GM12878 (cell line): ENCODE measurements at regions not wholly inside any gene's neighbourhood (a gene's known extent, or its start where the extent isn't known, plus 50 kb on each side); places are given as distances from the start of the nearest gene placed in this dataset.

ENCODE experiments used
- ATAC-seq: fragments of 200-7000 bp; cut with Tn5 transposase; 3 replicates; pipeline ENCODE4 v1.9.1; 2020; ENCODE audit warnings: mild to moderate bottlenecking, moderate library complexity
- BruUV-seq: library from RNA; stranded (reverse); fragments of 400-500 nt; replicated peaks from 2 replicates; lab custom pipeline; 2021; lab: Mats Ljungman, UMichigan
- CTCF ChIA-PET: fragments of 300-600 bp; sonication (Branson Sonifier 250); formaldehyde crosslinking; extraction: SDS; loops from one replicate; lab custom pipeline; 2021; ENCODE audit warnings: inconsistent platforms; lab: Yijun Ruan, JAX
- POLR2A ChIA-PET: fragments of 350-600 bp; formaldehyde crosslinking; extraction: SDS; loops from one replicate; lab custom pipeline; 2021; ENCODE audit warnings: inconsistent platforms; lab: Charles Lee
- RAD21 ChIA-PET: fragments of 300-600 bp; sonication (Branson Sonifier 250); formaldehyde crosslinking; loops from one replicate; lab custom pipeline; 2023; ENCODE audit warnings: antibody characterized with exemption; ENCODE audit not compliant: unreplicated experiment; lab: Charles Lee
- SMC1A ChIA-PET: fragments of 300-600 bp; sonication (Branson Sonifier 250); formaldehyde crosslinking; loops from one replicate; lab custom pipeline; 2023; ENCODE audit not compliant: unreplicated experiment, uncharacterized antibody; lab: Charles Lee
- DNase-seq: peaks from one replicate; pipeline ENCODE4 v3.0.0-alpha.2; 2011; ENCODE audit warnings: low read depth, low spot score
- FAIRE-seq: peaks from 3 replicates; lab custom pipeline; 2011; peaks lifted over from hg19 to GRCh38; lab: Jason Lieb, UNC
- H2AFZ ChIP-seq: 2 replicates; pipeline ENCODE4 v1.6.0; 2011; ENCODE audit warnings: low read depth, low read length, control low read depth; ENCODE audit not compliant: control insufficient read depth
- H3K27ac ChIP-seq: 2 replicates; pipeline ENCODE4 v1.5.1; 2011; ENCODE audit warnings: control low read depth; ENCODE audit not compliant: control insufficient read depth, insufficient read depth
- H3K27me3 ChIP-seq, 2 experiments: replicated peaks in 1 of 2; 2 replicates each; pipeline versions ENCODE4 v1.6.0 to v1.6.1; 2011; ENCODE audit warnings: low read length in 1 of 2; ENCODE audit not compliant: control insufficient read depth in 2 of 2, insufficient read depth in 2 of 2
- H3K36me3 ChIP-seq, 2 experiments: 2 replicates each; pipeline ENCODE4 v1.5.1; 2011; ENCODE audit warnings: low read length in 1 of 2; ENCODE audit not compliant: control insufficient read depth in 2 of 2, insufficient read depth in 2 of 2
- H3K4me1 ChIP-seq: 2 replicates; pipeline ENCODE4 v1.6.1; 2011; ENCODE audit warnings: mild to moderate bottlenecking, low read length, moderate library complexity, mixed read lengths; ENCODE audit not compliant: control insufficient read depth, insufficient read depth
- H3K4me2 ChIP-seq: 2 replicates; pipeline ENCODE4 v1.6.0; 2011; ENCODE audit warnings: control low read depth; ENCODE audit not compliant: control insufficient read depth, insufficient read depth
- H3K4me3 ChIP-seq: fragments of 200-600 bp; sonication (generic); 2 replicates; pipeline ENCODE4 v1.5.1; 2016
- H3K79me2 ChIP-seq: 2 replicates; pipeline ENCODE4 v1.6.0; 2011; ENCODE audit warnings: low read length; ENCODE audit not compliant: control insufficient read depth, insufficient read depth
- H3K9ac ChIP-seq: 2 replicates; pipeline ENCODE4 v1.8.0; 2011; ENCODE audit warnings: low read length, control low read depth, mixed read lengths; ENCODE audit not compliant: control insufficient read depth, insufficient read depth
- H3K9me3 ChIP-seq: replicated peaks from 3 replicates; pipeline ENCODE4 v1.5.1; 2011; ENCODE audit warnings: mild to moderate bottlenecking, low read length; ENCODE audit not compliant: control insufficient read depth, insufficient read depth
- H4K20me1 ChIP-seq: 2 replicates; pipeline ENCODE4 v1.6.0; 2011; ENCODE audit not compliant: control insufficient read depth, insufficient read depth
- ELK1 ChIP-seq: IDR thresholded peaks from 2 replicates; pipeline ENCODE4 v1.6.1; 2012; ENCODE audit warnings: low read depth, low read length, improper control_type of control experiment
- ETV6 ChIP-seq, 2 experiments: fragments of 450-650 bp in 1 of 2; IDR thresholded peaks in 1 of 2; conservative IDR thresholded peaks in 1 of 2; 2 replicates each; pipeline ENCODE4 v1.6.1; 2014; ENCODE audit warnings: antibody characterized with exemption in 1 of 2, borderline replicate concordance in 1 of 2, low read depth in 1 of 2, mild to moderate bottlenecking in 1 of 2, moderate library complexity in 1 of 2
- HDAC6 ChIP-seq: fragments of 200-600 bp; sonication (generic); IDR thresholded peaks from one replicate; pipeline ENCODE4 v1.8.0; 2017; ENCODE audit warnings: antibody characterized with exemption; ENCODE audit not compliant: unreplicated experiment
- HDGF ChIP-seq: fragments of 450-650 bp; IDR thresholded peaks from 2 replicates; pipeline ENCODE4 v1.6.1; 2016; ENCODE audit warnings: antibody characterized with exemption
- IKZF2 ChIP-seq, 2 experiments: fragments of 450-650 bp; IDR thresholded peaks; 2 replicates each; pipeline ENCODE4 v1.6.1; 2017; ENCODE audit warnings: mild to moderate bottlenecking in 2 of 2, moderate library complexity in 2 of 2
- KAT2A ChIP-seq: conservative IDR thresholded peaks from 2 replicates; pipeline ENCODE4 v1.6.1; 2011; ENCODE audit warnings: low read depth, low read length; ENCODE audit not compliant: control insufficient read depth
- MEF2B ChIP-seq: fragments of 450-650 bp; IDR thresholded peaks from 2 replicates; pipeline ENCODE4 v1.6.1; 2018; ENCODE audit warnings: mild to moderate bottlenecking, moderate library complexity; ENCODE audit not compliant: partially characterized antibody, poor library complexity, severe bottlenecking
- NFYA ChIP-seq: IDR thresholded peaks from 2 replicates; pipeline ENCODE4 v1.6.1; 2011; ENCODE audit warnings: low read depth, mild to moderate bottlenecking, low read length, improper control_type of control experiment, borderline replicate concordance
- RAD51 ChIP-seq: fragments of 450-650 bp; IDR thresholded peaks from 2 replicates; pipeline ENCODE4 v1.6.1; 2016; ENCODE audit warnings: moderate library complexity, mild to moderate bottlenecking, inconsistent platforms
- SRF ChIP-seq, 2 experiments: IDR thresholded peaks; 2 replicates each; pipeline ENCODE4 v1.6.1; 2011; ENCODE audit warnings: low read depth in 2 of 2, low read length in 2 of 2, mild to moderate bottlenecking in 1 of 2, moderate library complexity in 1 of 2
- WGBS: methylation state at CpG from one replicate; pipeline ENCODE4 v1.1.6; 2016; ENCODE audit warnings: low lambda C conversion rate; ENCODE audit not compliant: insufficient replicate concordance, insufficient coverage; ENCODE audit errors: missing lambda C conversion rate; 5-methylcytosine and 5-hydroxymethylcytosine counted together
- in situ Hi-C: fragments of 300-500 bp; cut with MboI; formaldehyde crosslinking; loops from 9 replicates; pipeline ENCODE4 v1.14.3; 2018; ENCODE audit warnings: mixed read lengths
- intact Hi-C: fragments of 100-400 bp; cut with micrococcal nuclease; formaldehyde crosslinking; loops from one replicate; pipeline ENCODE4 v1.14.2; 2022; ENCODE audit not compliant: unreplicated experiment
- TF ChIP-seq, protein P1 (sequence below): fragments of 450-650 bp; formaldehyde crosslinking; IDR thresholded peaks from 2 replicates; pipeline ENCODE4 v1.4.0; 2020; ENCODE audit warnings: mild to moderate bottlenecking, moderate library complexity

GRCh38 chr5:98519571-98519970, 253.9 kb upstream of the RGMB start:
- in situ Hi-C loops (no loop called here), intact Hi-C loops (no loop called here)
- RAD21 ChIA-PET, result no interaction called here
- no peak for ATAC-seq
- H2AFZ ChIP-seq, result no peak overlapping the region
- CTCF ChIA-PET, result interaction anchor here (0.9 to 1.0 kb wide), 2 partner anchors 277 to 1222 kb away, joined by 3 read pairs; no protein-coding TSS in a partner anchor
- no peaks in the 10 kb centered on the region for H3K27me3 ChIP-seq
- H3K4me2 ChIP-seq, result no peak overlapping the region
- H3K79me2 ChIP-seq, result no peaks in the 10 kb centered on the region
- H3K9ac ChIP-seq, result no peak overlapping the region
- WGBS, result 42% methylated on average over 4 of the region's 4 CpGs
- H4K20me1 ChIP-seq, result no peaks in the 10 kb centered on the region
- no peak for TF ChIP-seq IKZF2 (IDR thresholded peaks at IDR 0.05)
- no peak for TF ChIP-seq ETV6 (conservative IDR thresholded peaks at IDR 0.05 in 1 of 2, IDR thresholded peaks at IDR 0.05 in 1 of 2; ENCODE audit: borderline replicate concordance in 1 of 2, low read depth in 1 of 2)
- no peak for TF ChIP-seq ELK1
- TF ChIP-seq, all 136 proteins: peak for 0
- H3K36me3 ChIP-seq, result no peaks in the 10 kb centered on the region
- H3K4me3 ChIP-seq, result no peak overlapping the region
- no TSS peak for BruUV-seq
- POLR2A ChIA-PET, result no interaction called here
- SMC1A ChIA-PET, result no interaction called here
- H3K4me1 ChIP-seq, result no peaks in the 10 kb centered on the region
- H3K9me3 ChIP-seq, result no peaks in the 10 kb centered on the region
- FAIRE-seq (no peak), DNase-seq (no peak)
- H3K27ac ChIP-seq, result no peak overlapping the region

DNA sequence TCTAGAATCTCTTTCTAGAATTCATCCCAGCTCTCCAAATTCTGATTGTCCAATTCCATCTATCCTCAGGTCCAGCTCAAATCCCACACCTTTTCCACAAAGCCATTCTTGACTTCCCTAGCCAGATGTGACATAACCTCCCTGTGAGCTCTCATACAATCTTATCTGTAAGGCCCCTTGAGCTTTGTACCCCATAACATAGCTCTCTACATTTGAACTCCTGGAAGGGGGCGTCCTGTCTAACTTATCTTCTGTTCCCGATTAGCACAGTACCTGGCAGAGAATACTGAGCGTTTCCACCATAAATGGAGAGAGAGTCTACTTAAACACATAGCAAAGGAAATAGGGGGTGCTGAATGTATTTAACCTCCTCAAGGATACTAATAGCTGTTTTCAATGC, 251.6 kb upstream of the RGMB start:
- no TSS peak for BruUV-seq
- ATAC-seq, result no peak
- ChIA-PET CTCF (no interaction called here), RAD21 (no interaction called here), SMC1A (interaction anchor here (1.3 to 1.4 kb wide), 2 partner anchors 13 to 247 kb away, joined by 3 read pairs; no protein-coding TSS in a partner anchor), POLR2A (no interaction called here)
- Histone ChIP-seq H3K27me3 (no peaks in the 10 kb centered on the region), H3K9ac (no peak overlapping the region), H3K9me3 (no peaks in the 10 kb centered on the region), H3K36me3 (no peaks in the 10 kb centered on the region), H4K20me1 (no peaks in the 10 kb centered on the region), H3K27ac (no peak overlapping the region), H3K79me2 (no peaks in the 10 kb centered on the region), H2AFZ (no peak overlapping the region), H3K4me2 (no peak overlapping the region), H3K4me1 (no peaks in the 10 kb centered on the region), H3K4me3 (no peak overlapping the region)
- FAIRE-seq, result no peak
- no peak for DNase-seq
- intact Hi-C loops (no loop called here), in situ Hi-C loops (no loop called here)
- WGBS, result 15% methylated on average over 3 of the region's 3 CpGs
- no peak for TF ChIP-seq HDAC6
- TF ChIP-seq, protein P1, sequence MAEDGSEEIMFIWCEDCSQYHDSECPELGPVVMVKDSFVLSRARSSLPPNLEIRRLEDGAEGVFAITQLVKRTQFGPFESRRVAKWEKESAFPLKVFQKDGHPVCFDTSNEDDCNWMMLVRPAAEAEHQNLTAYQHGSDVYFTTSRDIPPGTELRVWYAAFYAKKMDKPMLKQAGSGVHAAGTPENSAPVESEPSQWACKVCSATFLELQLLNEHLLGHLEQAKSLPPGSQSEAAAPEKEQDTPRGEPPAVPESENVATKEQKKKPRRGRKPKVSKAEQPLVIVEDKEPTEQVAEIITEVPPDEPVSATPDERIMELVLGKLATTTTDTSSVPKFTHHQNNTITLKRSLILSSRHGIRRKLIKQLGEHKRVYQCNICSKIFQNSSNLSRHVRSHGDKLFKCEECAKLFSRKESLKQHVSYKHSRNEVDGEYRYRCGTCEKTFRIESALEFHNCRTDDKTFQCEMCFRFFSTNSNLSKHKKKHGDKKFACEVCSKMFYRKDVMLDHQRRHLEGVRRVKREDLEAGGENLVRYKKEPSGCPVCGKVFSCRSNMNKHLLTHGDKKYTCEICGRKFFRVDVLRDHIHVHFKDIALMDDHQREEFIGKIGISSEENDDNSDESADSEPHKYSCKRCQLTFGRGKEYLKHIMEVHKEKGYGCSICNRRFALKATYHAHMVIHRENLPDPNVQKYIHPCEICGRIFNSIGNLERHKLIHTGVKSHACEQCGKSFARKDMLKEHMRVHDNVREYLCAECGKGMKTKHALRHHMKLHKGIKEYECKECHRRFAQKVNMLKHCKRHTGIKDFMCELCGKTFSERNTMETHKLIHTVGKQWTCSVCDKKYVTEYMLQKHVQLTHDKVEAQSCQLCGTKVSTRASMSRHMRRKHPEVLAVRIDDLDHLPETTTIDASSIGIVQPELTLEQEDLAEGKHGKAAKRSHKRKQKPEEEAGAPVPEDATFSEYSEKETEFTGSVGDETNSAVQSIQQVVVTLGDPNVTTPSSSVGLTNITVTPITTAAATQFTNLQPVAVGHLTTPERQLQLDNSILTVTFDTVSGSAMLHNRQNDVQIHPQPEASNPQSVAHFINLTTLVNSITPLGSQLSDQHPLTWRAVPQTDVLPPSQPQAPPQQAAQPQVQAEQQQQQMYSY, result no peak
- no peak for TF ChIP-seq HDGF
- TF ChIP-seq NFYA, result no peak
- TF ChIP-seq MEF2B, result no peak
- no peak for TF ChIP-seq SRF (IDR thresholded peaks at IDR 0.05; ENCODE audit: low read depth in 2 of 2, low read length in 2 of 2)
- TF ChIP-seq RAD51, result no peak
- no peak for TF ChIP-seq KAT2A
